Coronary artery (tissue), 2 donors: ENCODE measurements at regions not wholly inside any gene's neighbourhood (a gene's known extent, or its start where the extent isn't known, plus 50 kb on each side); places are given as distances from the start of the nearest gene placed in this dataset.

Experiments
- DNase-seq: peaks from one replicate; pipeline ENCODE4 v3.0.0-alpha.2; 2017; ENCODE audit warnings: low spot score
- H3K27ac ChIP-seq, 2 donors: fragments of 200-600 bp; sonication (generic); one replicate each; pipeline ENCODE4 v1.5.1; 2016 to 2019
- H3K4me3 ChIP-seq: fragments of 200-600 bp; sonication (generic); 2 replicates; pipeline ENCODE4 v1.5.1; 2016; ENCODE audit warnings: mild to moderate bottlenecking, moderate library complexity
- CTCF ChIP-seq: fragments of 200-600 bp; sonication (generic); IDR thresholded peaks from one replicate; pipeline ENCODE4 v1.5.1; 2019; ENCODE audit warnings: antibody characterized with exemption

- TF ChIP-seq CTCF = no peak
- DNase-seq = peak; percentile 11
- Histone ChIP-seq H3K4me3 (no peak overlapping the region), H3K27ac (no peak overlapping the region)
These were observed 77.4 kb downstream of the PSMG1 start for GRCh38 chr21:39105836-39106235.

- H3K4me3 ChIP-seq = no peak overlapping the region
- H3K27ac ChIP-seq = peak overlapping the region; percentile 11 to 57
- no peak for TF ChIP-seq CTCF
- peak; percentile 46 for DNase-seq
These were observed 77.9 kb downstream of the PSMG1 start for GRCh38 chr21:39105341-39105765.

- H3K27ac ChIP-seq = peak overlapping the region; percentile 11 to 57
These were observed 78.3 kb downstream of the PSMG1 start for GRCh38 chr21:39104911-39105310.

GRCh38 chr21:39103689-39104088 is 79.6 kb downstream of the PSMG1 start:
- peak; percentile 19 for DNase-seq
- TF ChIP-seq CTCF = no peak
- H3K27ac ChIP-seq = no peak overlapping the region
- H3K4me3 ChIP-seq = no peak overlapping the region

More at GRCh38 chr21:39104911-39105310, 78.3 kb downstream of the PSMG1 start:
- H3K4me3 ChIP-seq = no peak overlapping the region
- no peak for TF ChIP-seq CTCF
- peak; percentile 60 for DNase-seq

GRCh38 chr21:39099859-39100258 is 83.4 kb downstream of the PSMG1 start:
- TF ChIP-seq CTCF = no peak
- DNase-seq = peak; percentile 19
- H3K27ac ChIP-seq = no peak overlapping the region
- H3K4me3 ChIP-seq = no peak overlapping the region

GRCh38 chr21:39098696-39099200 is 84.5 kb downstream of the PSMG1 start:
- peak; percentile 5 for DNase-seq
- Histone ChIP-seq H3K27ac (no peak overlapping the region), H3K4me3 (no peak overlapping the region)
- TF ChIP-seq CTCF = no peak

GRCh38 chr21:39097981-39098380 is 85.3 kb downstream of the PSMG1 start:
- Histone ChIP-seq H3K27ac (peak overlapping the region in 1 of 2 donors; percentile 64), H3K4me3 (no peak overlapping the region)
- no peak for TF ChIP-seq CTCF
- no peak for DNase-seq
